Colonic mucosa (tissue), 4 donors: ENCODE measurements at regions not wholly inside any gene's neighbourhood (a gene's known extent, or its start where the extent isn't known, plus 50 kb on each side); places are given as distances from the start of the nearest gene placed in this dataset.
"Not testable (repeated sequence)": the region's sequence is repeated elsewhere in the genome, so short reads cannot be mapped to it uniquely, and the experiment has no call there.

ENCODE experiments used
- DNase-seq: peaks from one replicate; pipeline ENCODE4 v3.0.0-alpha.2; 2020
- H3K27ac ChIP-seq: fragments of 200-600 bp; one replicate; pipeline ENCODE4 v1.8.0; 2021
- H3K27me3 ChIP-seq: fragments of 200-600 bp; one replicate; pipeline ENCODE4 v1.8.0; 2021
- H3K36me3 ChIP-seq: fragments of 200-600 bp; one replicate; pipeline ENCODE4 v1.8.0; 2021
- H3K4me1 ChIP-seq: fragments of 200-600 bp; one replicate; pipeline ENCODE4 v1.8.0; 2021; ENCODE audit warnings: mild to moderate bottlenecking
- H3K4me3 ChIP-seq: fragments of 200-600 bp; one replicate; pipeline ENCODE4 v1.8.0; 2021
- H3K9ac ChIP-seq, 2 donors: one replicate each; pipeline ENCODE4 v1.7.0; 2013; ENCODE audit warnings: control low read depth in 2 of 2, low read depth in 2 of 2, low read length in 2 of 2
- H3K9me3 ChIP-seq: fragments of 200-600 bp; one replicate; pipeline ENCODE4 v1.8.0; 2021
- intact Hi-C: fragments of 100-400 bp; cut with DNase I; formaldehyde crosslinking; loops from one replicate; pipeline ENCODE4 v1.14.1; 2022
- TF ChIP-seq, protein P1 (sequence below): fragments of 200-600 bp; IDR thresholded peaks from one replicate; pipeline ENCODE4 v1.8.0; 2022; ENCODE audit warnings: antibody characterized with exemption, mild to moderate bottlenecking
- donor health status: healthy.
- donor health status: DM: no; HTN: no; CAD: no.
- donor health status: DM: no; HTN: no; CAD: no.

DNA sequence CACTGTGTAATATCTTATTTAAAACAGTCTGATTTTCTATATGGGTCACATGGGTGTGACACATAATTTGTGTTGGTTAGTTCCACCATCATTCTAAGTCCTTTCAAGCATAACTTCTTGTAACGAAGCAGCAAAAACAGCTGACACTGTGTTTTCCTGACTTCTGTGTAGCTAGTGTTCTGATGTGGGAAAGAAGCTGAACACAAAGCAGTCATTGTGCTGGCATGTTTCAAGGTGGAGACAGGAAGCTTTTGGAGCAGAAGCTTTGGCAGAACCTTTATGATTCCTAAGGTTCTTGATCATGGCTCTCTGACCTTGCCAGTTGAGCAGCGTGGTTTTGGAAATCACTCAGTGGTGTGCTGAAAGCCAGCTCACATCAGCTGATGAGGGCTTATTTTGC is 351.7 kb upstream of the MDGA2 start:
- H3K9me3 ChIP-seq = no peaks in the 10 kb centered on the region
- H3K27me3 ChIP-seq = no peaks in the 10 kb centered on the region
- no peak overlapping the region for H3K27ac ChIP-seq
- no peaks in the 10 kb centered on the region for H3K4me1 ChIP-seq
- TF ChIP-seq, protein P1, sequence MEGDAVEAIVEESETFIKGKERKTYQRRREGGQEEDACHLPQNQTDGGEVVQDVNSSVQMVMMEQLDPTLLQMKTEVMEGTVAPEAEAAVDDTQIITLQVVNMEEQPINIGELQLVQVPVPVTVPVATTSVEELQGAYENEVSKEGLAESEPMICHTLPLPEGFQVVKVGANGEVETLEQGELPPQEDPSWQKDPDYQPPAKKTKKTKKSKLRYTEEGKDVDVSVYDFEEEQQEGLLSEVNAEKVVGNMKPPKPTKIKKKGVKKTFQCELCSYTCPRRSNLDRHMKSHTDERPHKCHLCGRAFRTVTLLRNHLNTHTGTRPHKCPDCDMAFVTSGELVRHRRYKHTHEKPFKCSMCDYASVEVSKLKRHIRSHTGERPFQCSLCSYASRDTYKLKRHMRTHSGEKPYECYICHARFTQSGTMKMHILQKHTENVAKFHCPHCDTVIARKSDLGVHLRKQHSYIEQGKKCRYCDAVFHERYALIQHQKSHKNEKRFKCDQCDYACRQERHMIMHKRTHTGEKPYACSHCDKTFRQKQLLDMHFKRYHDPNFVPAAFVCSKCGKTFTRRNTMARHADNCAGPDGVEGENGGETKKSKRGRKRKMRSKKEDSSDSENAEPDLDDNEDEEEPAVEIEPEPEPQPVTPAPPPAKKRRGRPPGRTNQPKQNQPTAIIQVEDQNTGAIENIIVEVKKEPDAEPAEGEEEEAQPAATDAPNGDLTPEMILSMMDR = no peak
- no peak overlapping the region for H3K9ac ChIP-seq
- H3K36me3 ChIP-seq = no peaks in the 10 kb centered on the region
- H3K4me3 ChIP-seq = no peak overlapping the region
- intact Hi-C loops = no loop called here
- no peak for DNase-seq

DNA sequence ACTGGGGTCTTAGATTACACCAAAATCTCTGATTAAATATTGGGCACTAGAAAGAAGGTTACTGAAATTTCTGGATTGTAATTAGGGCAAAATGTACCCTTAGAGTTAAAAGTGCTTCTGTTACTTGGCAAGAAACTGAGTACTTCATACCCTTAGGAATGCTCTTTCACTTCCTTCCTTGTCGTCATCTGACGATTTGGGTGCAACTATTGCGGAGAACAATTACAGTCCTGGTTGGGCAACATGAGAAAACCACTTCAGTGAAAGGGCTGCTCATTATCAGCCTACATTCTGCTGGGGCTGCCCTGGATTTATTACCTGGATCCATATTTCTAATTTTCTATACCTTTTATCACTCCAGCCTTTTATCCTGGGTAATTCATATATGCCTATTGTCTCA is 348.5 kb upstream of the MDGA2 start:
- Histone ChIP-seq H3K9ac (no peak overlapping the region), H3K27me3 (no peaks in the 10 kb centered on the region), H3K4me1 (no peaks in the 10 kb centered on the region), H3K9me3 (no peaks in the 10 kb centered on the region), H3K27ac (no peak overlapping the region), H3K36me3 (no peaks in the 10 kb centered on the region), H3K4me3 (no peak overlapping the region)
- TF ChIP-seq, protein P1 = no peak
- DNase-seq = no peak
- intact Hi-C loops = no loop called here

DNA sequence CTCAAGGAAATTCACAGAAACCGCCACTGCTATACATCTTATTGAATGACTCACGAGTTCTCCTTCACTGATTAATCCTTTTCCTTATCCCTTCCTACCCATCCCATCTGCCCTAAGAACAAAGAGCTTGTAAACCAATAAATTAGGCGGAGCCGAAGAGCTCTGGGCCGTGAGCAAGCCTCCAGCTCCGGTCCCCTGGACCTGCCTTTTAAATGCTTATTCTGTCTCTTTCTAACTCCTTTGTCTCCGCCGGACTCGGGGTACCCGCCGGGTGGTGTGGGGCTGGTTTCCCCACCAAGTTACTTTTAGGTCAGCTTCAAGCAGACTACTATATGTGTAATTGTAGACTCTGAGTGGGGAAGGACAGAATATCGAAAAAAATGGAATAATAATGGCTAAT is 336.1 kb upstream of the MDGA2 start:
- DNase-seq, intact Hi-C loops: not testable (repeated sequence)

DNA sequence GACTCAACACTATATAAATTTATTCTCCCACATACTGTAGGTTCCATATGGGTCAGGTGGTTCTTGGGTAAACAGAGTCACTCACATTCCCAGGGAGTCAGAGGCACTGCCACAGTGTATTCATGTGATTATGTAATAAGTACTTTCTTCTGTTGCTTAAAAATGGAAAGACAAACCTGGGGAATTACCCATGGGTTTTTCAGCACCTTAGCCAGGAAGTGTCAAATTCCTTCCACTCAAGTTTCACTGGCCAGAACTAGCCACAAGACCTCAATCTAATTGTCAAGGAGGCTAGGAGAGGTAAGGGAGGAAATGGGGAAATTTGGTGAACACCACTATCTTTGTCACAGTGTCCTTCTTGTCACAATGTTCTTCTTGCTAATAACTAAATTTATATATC is 333.2 kb upstream of the MDGA2 start:
- no peak overlapping the region for H3K4me3 ChIP-seq
- TF ChIP-seq, protein P1 = no peak
- H3K27me3 ChIP-seq = no peaks in the 10 kb centered on the region
- no peaks in the 10 kb centered on the region for H3K36me3 ChIP-seq
- H3K9me3 ChIP-seq = no peaks in the 10 kb centered on the region
- H3K27ac ChIP-seq = no peak overlapping the region
- DNase-seq = no peak
- intact Hi-C loops = no loop called here
- H3K4me1 ChIP-seq = no peaks in the 10 kb centered on the region
- no peak overlapping the region for H3K9ac ChIP-seq

More for the DNA sequence above, 336.1 kb upstream of the MDGA2 start:
- H3K36me3 ChIP-seq, H3K9ac ChIP-seq, H3K4me3 ChIP-seq, H3K9me3 ChIP-seq, H3K27ac ChIP-seq, H3K27me3 ChIP-seq, H3K4me1 ChIP-seq: not testable (repeated sequence)

DNA sequence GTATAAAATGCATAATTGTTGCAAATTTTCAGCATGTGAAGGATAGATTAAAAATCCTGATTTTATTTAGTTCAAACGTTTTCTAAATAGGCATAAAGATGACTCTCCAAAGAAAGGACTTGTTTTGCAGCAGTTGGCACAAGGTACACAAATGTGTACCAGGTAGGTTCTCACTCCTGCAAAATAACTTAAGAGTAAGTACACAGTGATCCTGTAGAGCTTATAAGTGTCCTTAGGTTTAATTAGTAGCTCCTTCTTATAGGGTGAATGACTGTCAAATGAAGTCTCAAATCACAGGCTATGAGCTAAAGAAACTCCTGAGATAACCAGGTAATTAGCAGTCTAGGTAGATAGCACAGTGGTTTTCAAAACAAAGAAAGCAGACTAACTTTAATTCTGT is 330.6 kb upstream of the MDGA2 start:
- H3K27me3 ChIP-seq = no peaks in the 10 kb centered on the region
- no peak for DNase-seq
- H3K4me3 ChIP-seq = no peak overlapping the region
- no peak overlapping the region for H3K27ac ChIP-seq
- intact Hi-C loops = no loop called here
- no peaks in the 10 kb centered on the region for H3K9me3 ChIP-seq
- H3K9ac ChIP-seq = no peak overlapping the region
- H3K36me3 ChIP-seq = no peaks in the 10 kb centered on the region
- H3K4me1 ChIP-seq = no peaks in the 10 kb centered on the region
- TF ChIP-seq, protein P1 = no peak

DNA sequence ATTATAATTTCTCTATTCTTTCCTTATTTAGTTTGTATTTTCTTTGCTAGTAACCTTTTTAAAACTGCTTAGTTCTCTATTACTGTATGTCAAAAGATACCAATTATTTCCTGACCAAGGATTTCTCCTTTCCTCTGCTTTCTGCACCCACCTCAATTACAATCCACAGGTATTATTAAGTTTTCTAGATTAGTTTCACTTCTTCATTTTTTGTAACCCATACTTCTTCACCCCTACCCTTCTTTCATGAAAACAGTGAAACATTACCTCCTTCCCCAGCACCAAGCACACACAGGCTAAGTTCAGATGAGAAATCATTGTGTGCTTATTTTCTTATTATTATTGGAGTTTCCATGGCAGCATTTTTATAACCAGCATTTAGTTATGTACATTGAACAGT is 318.5 kb upstream of the MDGA2 start:
- TF ChIP-seq, protein P1 = no peak
- no peak overlapping the region for H3K4me3 ChIP-seq
- DNase-seq = no peak
- no peak overlapping the region for H3K27ac ChIP-seq
- no peaks in the 10 kb centered on the region for H3K36me3 ChIP-seq
- intact Hi-C loops = no loop called here
- no peak overlapping the region for H3K9ac ChIP-seq
- H3K4me1 ChIP-seq = no peaks in the 10 kb centered on the region
- H3K27me3 ChIP-seq = no peaks in the 10 kb centered on the region
- peaks cover 4% of the 10 kb centered on the region for H3K9me3 ChIP-seq
